ENCODE measurements at regions not wholly inside any gene's neighbourhood (a gene's known extent, or its start where the extent isn't known, plus 50 kb on each side); places are given as distances from the start of the nearest gene placed in this dataset.

GRCh38 chr1:198083549-198083948 lies 73.2 kb upstream of the NEK7 start:
- Histone ChIP-seq H3K27me3 (no peaks in the 10 kb centered on the region), H3K4me1 (peaks cover 0 to 5% (median 0%) of the 10 kb centered on the region in 12 donors), H3K9me3 (peaks cover 0 to 7% (median 0%) of the 10 kb centered on the region in 12 donors), H3K36me3 (no peaks in the 10 kb centered on the region), H3K4me3 (no peak overlapping the region), H3K27ac (no peak overlapping the region)
- intact Hi-C loops (cut with DNase I): loop anchor here in 3 of 10 donors (10.0 kb wide), 2 partner anchors 211 to 271 kb away; no protein-coding TSS in a partner anchor
- ATAC-seq (no peak), DNase-seq (no peak)
- TF ChIP-seq CTCF (IDR thresholded peaks at IDR 0.05): no peak
- 88 to 94% (median 90%) methylated on average over 2 of the region's 2 CpGs for WGBS, 4 donors

- peaks cover 0 to 8% (median 0%) of the 10 kb centered on the region in 12 donors for H3K4me1 ChIP-seq
- no peak overlapping the region for H3K4me3 ChIP-seq
- no peaks in the 10 kb centered on the region for H3K36me3 ChIP-seq
- no peak overlapping the region for H3K27ac ChIP-seq
- no peaks in the 10 kb centered on the region for H3K9me3 ChIP-seq
- TF ChIP-seq POLR2A (IDR thresholded peaks at IDR 0.05): no peak
- no peak for TF ChIP-seq CTCF (IDR thresholded peaks at IDR 0.05)
- no peak for DNase-seq
- ATAC-seq: no peak
- intact Hi-C loops (cut with DNase I): loop anchor here in 3 of 10 donors (10.0 kb wide), 2 partner anchors 210 to 270 kb away; no protein-coding TSS in a partner anchor
- 73 to 92% (median 89%) methylated on average over 5 of the region's 5 CpGs for WGBS, 4 donors
- H3K27me3 ChIP-seq: no peaks in the 10 kb centered on the region
These were observed 72.4 kb upstream of the NEK7 start for GRCh38 chr1:198084241-198084908.

- TF ChIP-seq CTCF (IDR thresholded peaks at IDR 0.05) (no peak), POLR2A (IDR thresholded peaks at IDR 0.05) (no peak)
- Histone ChIP-seq H3K4me1 (peaks cover 0 to 8% (median 0%) of the 10 kb centered on the region in 12 donors), H3K4me3 (no peak overlapping the region), H3K27ac (no peak overlapping the region), H3K36me3 (no peaks in the 10 kb centered on the region), H3K27me3 (no peaks in the 10 kb centered on the region), H3K9me3 (no peaks in the 10 kb centered on the region)
- no peak for ATAC-seq
- 66 to 89% (median 76%) methylated on average over 1 of the region's 1 CpG for WGBS, 4 donors
- intact Hi-C loops (cut with DNase I): loop anchor here in 9 of 10 donors (5.0 to 10.0 kb wide), 6 partner anchors 71 to 381 kb away; partner anchors contain the start of gene NEK7 (in 4 of the 9)
- no peak for DNase-seq
These were observed 70.6 kb upstream of the NEK7 start for GRCh38 chr1:198086051-198086745.

- intact Hi-C loops (cut with DNase I): loop anchor here in 9 of 10 donors (1.0 to 10.0 kb wide), 11 partner anchors 69 to 379 kb away; partner anchors contain the start of gene NEK7 (in 5 of the 9)
- Histone ChIP-seq H3K36me3 (no peaks in the 10 kb centered on the region), H3K4me3 (no peak overlapping the region), H3K27me3 (no peaks in the 10 kb centered on the region), H3K4me1 (peaks cover 0 to 8% (median 0%) of the 10 kb centered on the region in 12 donors), H3K9me3 (no peaks in the 10 kb centered on the region), H3K27ac (no peak overlapping the region)
- no peak for DNase-seq
- 46 to 66% (median 56%) methylated on average over 1 of the region's 1 CpG for WGBS, 4 donors
- ATAC-seq: no peak
- no peak for TF ChIP-seq POLR2A (IDR thresholded peaks at IDR 0.05)
- no peak for TF ChIP-seq CTCF (IDR thresholded peaks at IDR 0.05)
These were observed 69.0 kb upstream of the NEK7 start for GRCh38 chr1:198087831-198088230.
